Gastrocnemius medialis (tissue), 4 donors: ENCODE measurements at regions not wholly inside any gene's neighbourhood (a gene's known extent, or its start where the extent isn't known, plus 50 kb on each side); places are given as distances from the start of the nearest gene placed in this dataset.
"Not testable (repeated sequence)": the region's sequence is repeated elsewhere in the genome, so short reads cannot be mapped to it uniquely, and the experiment has no call there.

Experiments used
- POLR2A ChIP-seq, 2 donors: fragments of 450-650 bp; IDR thresholded peaks; one replicate each; pipeline ENCODE4 v1.6.1; 2017; ENCODE audit warnings: antibody characterized with exemption in 2 of 2, mild to moderate bottlenecking in 2 of 2, moderate library complexity in 2 of 2
- TF ChIP-seq, protein P1 (sequence below), 5 experiments: fragments of 450-650 bp in 3 of 5; fragments of 200-600 bp in 2 of 5; sonication (generic) in 2 of 5; IDR thresholded peaks in 4 of 5; conservative IDR thresholded peaks in 1 of 5; 1 replicate in 4 of 5; 2 replicates in 1 of 5; pipeline ENCODE4 v1.5.1; 2016 to 2019; ENCODE audit warnings: antibody characterized with exemption in 5 of 5, mild to moderate bottlenecking in 3 of 5, moderate library complexity in 3 of 5

DNA sequence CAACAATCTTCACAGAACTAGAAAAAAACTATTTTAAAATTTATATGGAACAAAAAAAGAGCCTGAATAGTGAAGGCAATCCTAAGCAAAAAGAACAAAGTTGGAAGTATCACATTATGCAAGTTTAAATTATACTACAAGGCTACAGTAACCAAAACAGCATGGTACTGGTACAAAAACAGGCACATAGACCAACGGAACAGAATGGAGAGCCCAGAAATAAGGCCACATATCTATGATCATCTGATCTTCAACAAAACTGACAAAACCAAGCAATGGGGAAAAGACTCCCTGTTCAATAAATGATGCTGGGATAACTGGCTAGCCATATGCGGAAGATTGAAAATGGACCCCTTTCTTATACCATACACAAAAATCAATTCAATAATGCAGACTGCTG lies 74.4 kb upstream of the RTN4 start:
- TF ChIP-seq, protein P1, sequence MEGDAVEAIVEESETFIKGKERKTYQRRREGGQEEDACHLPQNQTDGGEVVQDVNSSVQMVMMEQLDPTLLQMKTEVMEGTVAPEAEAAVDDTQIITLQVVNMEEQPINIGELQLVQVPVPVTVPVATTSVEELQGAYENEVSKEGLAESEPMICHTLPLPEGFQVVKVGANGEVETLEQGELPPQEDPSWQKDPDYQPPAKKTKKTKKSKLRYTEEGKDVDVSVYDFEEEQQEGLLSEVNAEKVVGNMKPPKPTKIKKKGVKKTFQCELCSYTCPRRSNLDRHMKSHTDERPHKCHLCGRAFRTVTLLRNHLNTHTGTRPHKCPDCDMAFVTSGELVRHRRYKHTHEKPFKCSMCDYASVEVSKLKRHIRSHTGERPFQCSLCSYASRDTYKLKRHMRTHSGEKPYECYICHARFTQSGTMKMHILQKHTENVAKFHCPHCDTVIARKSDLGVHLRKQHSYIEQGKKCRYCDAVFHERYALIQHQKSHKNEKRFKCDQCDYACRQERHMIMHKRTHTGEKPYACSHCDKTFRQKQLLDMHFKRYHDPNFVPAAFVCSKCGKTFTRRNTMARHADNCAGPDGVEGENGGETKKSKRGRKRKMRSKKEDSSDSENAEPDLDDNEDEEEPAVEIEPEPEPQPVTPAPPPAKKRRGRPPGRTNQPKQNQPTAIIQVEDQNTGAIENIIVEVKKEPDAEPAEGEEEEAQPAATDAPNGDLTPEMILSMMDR (IDR thresholded peaks at IDR 0.05 in 4 of 5, conservative IDR thresholded peaks at IDR 0.05 in 1 of 5) = not testable (repeated sequence)
- not testable (repeated sequence) for TF ChIP-seq POLR2A (IDR thresholded peaks at IDR 0.05)
